ENCODE measurements at regions not wholly inside any gene's neighbourhood (a gene's known extent, or its start where the extent isn't known, plus 50 kb on each side); places are given as distances from the start of the nearest gene placed in this dataset.

- DNase-seq (ENCODE audit: low read depth in 4 of 4, low spot score in 3 of 4) = no peak
Measured at GRCh38 chr9:25994605-25995004, 316.4 kb upstream of the TUSC1 start.

- no peak for DNase-seq (ENCODE audit: low read depth in 4 of 4, low spot score in 3 of 4)
Measured at GRCh38 chr9:25990376-25990775, 312.1 kb upstream of the TUSC1 start.

- DNase-seq (ENCODE audit: low read depth in 4 of 4, low spot score in 3 of 4) = no peak
Measured at GRCh38 chr9:25975667-25976066, 297.4 kb upstream of the TUSC1 start.

GRCh38 chr9:25964239-25964638 is 286.0 kb upstream of the TUSC1 start:
- DNase-seq (ENCODE audit: low read depth in 4 of 4, low spot score in 3 of 4) = peak in 2 of 4 donors; percentile 1 to 6

GRCh38 chr9:25960178-25960577 is 281.9 kb upstream of the TUSC1 start:
- DNase-seq (ENCODE audit: low read depth in 4 of 4, low spot score in 3 of 4) = no peak

GRCh38 chr9:25954209-25954608 is 276.0 kb upstream of the TUSC1 start:
- no peak for DNase-seq (ENCODE audit: low read depth in 4 of 4, low spot score in 3 of 4)

- no peak for DNase-seq (ENCODE audit: low read depth in 4 of 4, low spot score in 3 of 4)
Measured at GRCh38 chr9:25948182-25948581, 269.9 kb upstream of the TUSC1 start.

GRCh38 chr9:25939126-25939525 is 260.9 kb upstream of the TUSC1 start:
- DNase-seq (ENCODE audit: low read depth in 4 of 4, low spot score in 3 of 4) = no peak

- no peak for DNase-seq (ENCODE audit: low read depth in 4 of 4, low spot score in 3 of 4)
Measured at GRCh38 chr9:25936031-25936430, 257.8 kb upstream of the TUSC1 start.

GRCh38 chr9:25935188-25935587 is 256.9 kb upstream of the TUSC1 start:
- DNase-seq (ENCODE audit: low read depth in 4 of 4, low spot score in 3 of 4) = no peak

GRCh38 chr9:25918761-25919160 is 240.5 kb upstream of the TUSC1 start:
- DNase-seq (ENCODE audit: low read depth in 4 of 4, low spot score in 3 of 4) = no peak

- no peak for DNase-seq (ENCODE audit: low read depth in 4 of 4, low spot score in 3 of 4)
Measured at GRCh38 chr9:25917731-25918362, 239.6 kb upstream of the TUSC1 start.

- no peak for DNase-seq (ENCODE audit: low read depth in 4 of 4, low spot score in 3 of 4)
Measured at GRCh38 chr9:25913806-25914205, 235.6 kb upstream of the TUSC1 start.

- DNase-seq (ENCODE audit: low read depth in 4 of 4, low spot score in 3 of 4) = no peak
Measured at GRCh38 chr9:25904701-25905100, 226.5 kb upstream of the TUSC1 start.

- DNase-seq (ENCODE audit: low read depth in 4 of 4, low spot score in 3 of 4) = no peak
Measured at GRCh38 chr9:25891527-25891926, 213.3 kb upstream of the TUSC1 start.

GRCh38 chr9:25889661-25890060 is 211.4 kb upstream of the TUSC1 start:
- DNase-seq (ENCODE audit: low read depth in 4 of 4, low spot score in 3 of 4) = no peak

- DNase-seq (ENCODE audit: low read depth in 4 of 4, low spot score in 3 of 4) = no peak
Measured at GRCh38 chr9:25876248-25876647, 198.0 kb upstream of the TUSC1 start.

- no peak for DNase-seq (ENCODE audit: low read depth in 4 of 4, low spot score in 3 of 4)
Measured at GRCh38 chr9:25864509-25864908, 186.3 kb upstream of the TUSC1 start.

GRCh38 chr9:25861421-25861820 is 183.2 kb upstream of the TUSC1 start:
- no peak for DNase-seq (ENCODE audit: low read depth in 4 of 4, low spot score in 3 of 4)

- no peak for DNase-seq (ENCODE audit: low read depth in 4 of 4, low spot score in 3 of 4)
Measured at GRCh38 chr9:25857147-25857546, 178.9 kb upstream of the TUSC1 start.

- no peak for DNase-seq (ENCODE audit: low read depth in 4 of 4, low spot score in 3 of 4)
Measured at GRCh38 chr9:25850803-25851202, 172.6 kb upstream of the TUSC1 start.

- no peak for DNase-seq (ENCODE audit: low read depth in 4 of 4, low spot score in 3 of 4)
Measured at GRCh38 chr9:25845867-25846266, 167.6 kb upstream of the TUSC1 start.

GRCh38 chr9:25830381-25830780 is 152.1 kb upstream of the TUSC1 start:
- DNase-seq (ENCODE audit: low read depth in 4 of 4, low spot score in 3 of 4) = no peak
